ENCODE measurements at regions not wholly inside any gene's neighbourhood (a gene's known extent, or its start where the extent isn't known, plus 50 kb on each side); places are given as distances from the start of the nearest gene placed in this dataset.
A peak's percentile ranks its signal among the peaks of the same experiment; 100 is the strongest.
"Not testable (repeated sequence)": the region's sequence is repeated elsewhere in the genome, so short reads cannot be mapped to it uniquely, and the experiment has no call there.

- DNase-seq (ENCODE audit: low read depth), result no peak
These were observed 404.7 kb upstream of the PODXL start for GRCh38 chr7:131961054-131961680.

GRCh38 chr7:131959106-131959812, 402.8 kb upstream of the PODXL start:
- DNase-seq (ENCODE audit: low read depth), result no peak

- DNase-seq (ENCODE audit: low read depth), result peak; percentile 42
These were observed 401.1 kb upstream of the PODXL start for GRCh38 chr7:131957338-131958020.

GRCh38 chr7:131956864-131957263, 400.4 kb upstream of the PODXL start:
- DNase-seq (ENCODE audit: low read depth), result no peak

- DNase-seq (ENCODE audit: low read depth), result no peak
These were observed 399.3 kb upstream of the PODXL start for GRCh38 chr7:131955679-131956078.

- DNase-seq (ENCODE audit: low read depth), result no peak
These were observed 396.8 kb upstream of the PODXL start for GRCh38 chr7:131953184-131953583.

- DNase-seq (ENCODE audit: low read depth), result no peak
These were observed 395.9 kb upstream of the PODXL start for GRCh38 chr7:131952365-131952764.

- DNase-seq (ENCODE audit: low read depth), result no peak
These were observed 394.3 kb upstream of the PODXL start for GRCh38 chr7:131950758-131951157.

GRCh38 chr7:131949659-131950058, 393.2 kb upstream of the PODXL start:
- no peak for DNase-seq (ENCODE audit: low read depth)

- DNase-seq (ENCODE audit: low read depth), result peak; percentile 81
These were observed 392.1 kb upstream of the PODXL start for GRCh38 chr7:131948434-131949053.

GRCh38 chr7:131947661-131948060, 391.2 kb upstream of the PODXL start:
- DNase-seq (ENCODE audit: low read depth), result no peak

- DNase-seq (ENCODE audit: low read depth), result no peak
These were observed 389.6 kb upstream of the PODXL start for GRCh38 chr7:131945957-131946544.

- peak; percentile 68 for DNase-seq (ENCODE audit: low read depth)
These were observed 389.0 kb upstream of the PODXL start for GRCh38 chr7:131945313-131945911.

GRCh38 chr7:131944556-131945069, 388.2 kb upstream of the PODXL start:
- no peak for DNase-seq (ENCODE audit: low read depth)

GRCh38 chr7:131943646-131944045, 387.2 kb upstream of the PODXL start:
- no peak for DNase-seq (ENCODE audit: low read depth)

- DNase-seq (ENCODE audit: low read depth), result no peak
These were observed 386.8 kb upstream of the PODXL start for GRCh38 chr7:131943211-131943610.

- no peak for DNase-seq (ENCODE audit: low read depth)
These were observed 386.1 kb upstream of the PODXL start for GRCh38 chr7:131942287-131943150.

GRCh38 chr7:131941291-131941690, 384.9 kb upstream of the PODXL start:
- DNase-seq (ENCODE audit: low read depth), result no peak

GRCh38 chr7:131940621-131941165, 384.3 kb upstream of the PODXL start:
- no peak for DNase-seq (ENCODE audit: low read depth)

- not testable (repeated sequence) for DNase-seq (ENCODE audit: low read depth)
These were observed 382.4 kb upstream of the PODXL start for GRCh38 chr7:131938788-131939187.

Measured in HT1080 (cell line).